ENCODE measurements at regions not wholly inside any gene's neighbourhood (a gene's known extent, or its start where the extent isn't known, plus 50 kb on each side); places are given as distances from the start of the nearest gene placed in this dataset.

DNA sequence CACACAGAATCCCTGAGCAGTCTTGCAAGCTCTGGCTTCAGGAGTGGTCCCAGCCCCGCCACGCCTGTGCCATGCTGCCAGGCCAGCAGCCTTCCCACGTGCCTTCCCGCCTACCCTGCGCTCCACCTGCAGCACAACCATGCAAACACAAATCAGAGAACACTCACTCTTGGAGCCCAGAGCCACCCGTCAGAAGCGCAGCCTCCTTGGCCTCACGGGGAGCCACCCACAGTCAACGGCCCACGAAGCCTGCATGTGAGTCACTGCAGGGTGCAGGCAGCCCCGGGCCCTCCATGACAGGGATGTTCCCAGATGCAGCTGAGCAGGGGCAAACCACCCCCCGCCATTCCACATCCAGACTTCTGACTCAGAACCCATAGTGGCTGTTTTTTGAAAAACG, 217.0 kb downstream of the DLL1 start:
- H3K9me3 ChIP-seq (ENCODE audit: low read depth): no peaks in the 10 kb centered on the region
- TF ChIP-seq EZH2 (IDR thresholded peaks at IDR 0.05; ENCODE audit: borderline replicate concordance) (no peak), CTCF (IDR thresholded peaks at IDR 0.05; ENCODE audit: poor library complexity) (no peak), EZH2phosphoT487 (IDR thresholded peaks at IDR 0.05; ENCODE audit: low read depth, severe bottlenecking, unreplicated experiment) (no peak)
- H3K27me3 ChIP-seq: no peaks in the 10 kb centered on the region
- no peak overlapping the region for H3K27ac ChIP-seq
- no peak overlapping the region for H2AFZ ChIP-seq
- 84% methylated on average over 13 of the region's 13 CpGs for WGBS (ENCODE audit: low lambda C conversion rate, missing lambda C conversion rate)
- no peaks in the 10 kb centered on the region for H3K36me3 ChIP-seq (replicated peaks; ENCODE audit: insufficient read depth, low read depth)
- H3K79me2 ChIP-seq: no peaks in the 10 kb centered on the region
- H3K4me1 ChIP-seq (ENCODE audit: insufficient read depth): no peaks in the 10 kb centered on the region
- no peak overlapping the region for H3K4me3 ChIP-seq
- H3K9me2 ChIP-seq (replicated peaks; ENCODE audit: insufficient read depth): no peaks in the 10 kb centered on the region
- H3K4me2 ChIP-seq: no peak overlapping the region
- no peak for DNase-seq (ENCODE audit: low spot score)
- H4K20me1 ChIP-seq (ENCODE audit: insufficient read depth, poor library complexity, severe bottlenecking): no peaks in the 10 kb centered on the region

DNA sequence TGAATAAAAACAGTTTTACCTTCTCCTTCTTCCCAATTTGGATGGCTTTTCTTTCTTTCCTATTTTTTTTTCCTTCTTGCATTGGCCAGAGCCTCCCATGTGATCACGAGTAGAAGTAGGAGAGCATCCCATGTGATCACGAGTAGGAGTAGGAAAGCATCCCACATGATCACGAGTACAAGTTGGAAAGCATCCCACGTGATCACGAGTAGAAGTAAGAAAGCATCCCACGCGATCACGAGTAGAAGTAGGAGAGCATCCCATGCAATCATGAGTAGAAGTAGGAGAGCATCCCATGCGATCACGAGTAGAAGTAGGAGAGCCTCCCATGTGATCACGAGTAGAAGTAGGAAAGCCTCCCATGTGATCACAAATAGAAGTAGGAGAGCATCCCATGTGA, 218.6 kb downstream of the DLL1 start:
- Histone ChIP-seq H3K9me2 (replicated peaks; ENCODE audit: insufficient read depth) (no peaks in the 10 kb centered on the region), H3K4me2 (no peak overlapping the region), H3K4me3 (no peak overlapping the region), H3K4me1 (ENCODE audit: insufficient read depth) (no peaks in the 10 kb centered on the region), H3K79me2 (no peaks in the 10 kb centered on the region), H2AFZ (no peak overlapping the region), H3K36me3 (replicated peaks; ENCODE audit: insufficient read depth, low read depth) (no peaks in the 10 kb centered on the region), H3K27me3 (no peaks in the 10 kb centered on the region), H3K9me3 (ENCODE audit: low read depth) (no peaks in the 10 kb centered on the region), H3K27ac (no peak overlapping the region), H4K20me1 (ENCODE audit: insufficient read depth, poor library complexity, severe bottlenecking) (no peaks in the 10 kb centered on the region)
- DNase-seq (ENCODE audit: low spot score): no peak
- TF ChIP-seq EZH2 (IDR thresholded peaks at IDR 0.05; ENCODE audit: borderline replicate concordance) (no peak), EZH2phosphoT487 (IDR thresholded peaks at IDR 0.05; ENCODE audit: low read depth, severe bottlenecking, unreplicated experiment) (no peak), CTCF (IDR thresholded peaks at IDR 0.05; ENCODE audit: poor library complexity) (no peak)
- 95% methylated on average over 11 of the region's 11 CpGs for WGBS (ENCODE audit: low lambda C conversion rate, missing lambda C conversion rate)

- no peaks in the 10 kb centered on the region for H3K9me2 ChIP-seq (replicated peaks; ENCODE audit: insufficient read depth)
- H3K27ac ChIP-seq: no peak overlapping the region
- WGBS (ENCODE audit: low lambda C conversion rate, missing lambda C conversion rate): 86% methylated on average over 3 of the region's 3 CpGs
- no peak overlapping the region for H3K4me2 ChIP-seq
- H4K20me1 ChIP-seq (ENCODE audit: insufficient read depth, poor library complexity, severe bottlenecking): no peaks in the 10 kb centered on the region
- no peak overlapping the region for H3K4me3 ChIP-seq
- no peaks in the 10 kb centered on the region for H3K9me3 ChIP-seq (ENCODE audit: low read depth)
- no peaks in the 10 kb centered on the region for H3K27me3 ChIP-seq
- H3K36me3 ChIP-seq (replicated peaks; ENCODE audit: insufficient read depth, low read depth): no peaks in the 10 kb centered on the region
- DNase-seq (ENCODE audit: low spot score): no peak
- no peaks in the 10 kb centered on the region for H3K79me2 ChIP-seq
- H3K4me1 ChIP-seq (ENCODE audit: insufficient read depth): no peaks in the 10 kb centered on the region
- TF ChIP-seq CTCF (IDR thresholded peaks at IDR 0.05; ENCODE audit: poor library complexity) (no peak), EZH2 (IDR thresholded peaks at IDR 0.05; ENCODE audit: borderline replicate concordance) (no peak), EZH2phosphoT487 (IDR thresholded peaks at IDR 0.05; ENCODE audit: low read depth, severe bottlenecking, unreplicated experiment) (no peak)
- no peak overlapping the region for H2AFZ ChIP-seq
Measured at GRCh38 chr6:170069611-170070010, 221.3 kb downstream of the DLL1 start.

- H3K79me2 ChIP-seq: no peaks in the 10 kb centered on the region
- DNase-seq (ENCODE audit: low spot score): no peak
- no peak overlapping the region for H3K4me2 ChIP-seq
- WGBS (ENCODE audit: low lambda C conversion rate, missing lambda C conversion rate): 92% methylated on average over 7 of the region's 7 CpGs
- no peak overlapping the region for H2AFZ ChIP-seq
- no peak for TF ChIP-seq EZH2phosphoT487 (IDR thresholded peaks at IDR 0.05; ENCODE audit: low read depth, severe bottlenecking, unreplicated experiment)
- TF ChIP-seq EZH2 (IDR thresholded peaks at IDR 0.05; ENCODE audit: borderline replicate concordance): no peak
- no peak for TF ChIP-seq CTCF (IDR thresholded peaks at IDR 0.05; ENCODE audit: poor library complexity)
- no peaks in the 10 kb centered on the region for H3K4me1 ChIP-seq (ENCODE audit: insufficient read depth)
- no peak overlapping the region for H3K4me3 ChIP-seq
- no peaks in the 10 kb centered on the region for H3K27me3 ChIP-seq
- H3K9me2 ChIP-seq (replicated peaks; ENCODE audit: insufficient read depth): no peaks in the 10 kb centered on the region
- no peaks in the 10 kb centered on the region for H4K20me1 ChIP-seq (ENCODE audit: insufficient read depth, poor library complexity, severe bottlenecking)
- H3K9me3 ChIP-seq (ENCODE audit: low read depth): no peaks in the 10 kb centered on the region
- no peaks in the 10 kb centered on the region for H3K36me3 ChIP-seq (replicated peaks; ENCODE audit: insufficient read depth, low read depth)
- no peak overlapping the region for H3K27ac ChIP-seq
Measured at GRCh38 chr6:170068496-170068895, 222.4 kb downstream of the DLL1 start.
